Endothelial cell of umbilical vein (primary cell): ENCODE measurements at regions not wholly inside any gene's neighbourhood (a gene's known extent, or its start where the extent isn't known, plus 50 kb on each side); places are given as distances from the start of the nearest gene placed in this dataset.

Source experiments
- BruUV-seq: library from RNA; stranded (reverse); fragments of 400-500 nt; replicated peaks from 2 replicates; lab custom pipeline; 2021; lab: Mats Ljungman, UMichigan
- CTCF ChIA-PET: fragments of 300-600, 350-600 bp; sonication (Branson Sonifier 250); formaldehyde crosslinking; loops from one replicate; lab custom pipeline; 2021; ENCODE audit warnings: antibody characterized with exemption, inconsistent platforms; lab: Charles Lee
- POLR2A ChIA-PET: fragments of 300-600, 350-600 bp; sonication (Branson Sonifier 250); formaldehyde crosslinking; loops from one replicate; lab custom pipeline; 2021; ENCODE audit warnings: antibody characterized with exemption, inconsistent platforms; lab: Charles Lee
- DNase-seq: peaks from one replicate; pipeline ENCODE4 v3.0.0-alpha.2; 2011; ENCODE audit warnings: low read depth, low spot score
- FAIRE-seq: peaks from 2 replicates; lab custom pipeline; 2011; peaks lifted over from hg19 to GRCh38; lab: Jason Lieb, UNC
- H2AFZ ChIP-seq: 2 replicates; pipeline ENCODE4 v1.6.0; 2012; ENCODE audit warnings: low read depth, low read length, control low read depth, inconsistent platforms
- H3K27ac ChIP-seq: 2 replicates; pipeline ENCODE4 v1.5.1; 2011; ENCODE audit warnings: low read depth, mild to moderate bottlenecking, control low read depth, low read length, moderate library complexity; ENCODE audit not compliant: insufficient read depth
- H3K27me3 ChIP-seq, 2 experiments: 2 replicates each; pipeline versions ENCODE4 v1.6.0 to v1.6.1; 2011; ENCODE audit warnings: low read length in 2 of 2, mixed read lengths in 1 of 2; ENCODE audit not compliant: control insufficient read depth in 2 of 2, insufficient read depth in 2 of 2
- H3K36me3 ChIP-seq, 2 experiments: 2 replicates in 1 of 2; 3 replicates in 1 of 2; pipeline ENCODE4 v1.5.1; 2011; ENCODE audit warnings: low read length in 2 of 2, mild to moderate bottlenecking in 1 of 2, moderate library complexity in 1 of 2; ENCODE audit not compliant: control insufficient read depth in 2 of 2, insufficient read depth in 2 of 2; ENCODE audit errors: extremely low read depth in 1 of 2
- H3K4me1 ChIP-seq: 3 replicates; pipeline ENCODE4 v1.5.1; 2011; ENCODE audit warnings: mild to moderate bottlenecking, low read length; ENCODE audit not compliant: control insufficient read depth, insufficient read depth; ENCODE audit errors: extremely low read depth
- H3K4me2 ChIP-seq: 2 replicates; pipeline ENCODE4 v1.6.1; 2011; ENCODE audit warnings: low read length, control low read depth, mixed read lengths; ENCODE audit not compliant: insufficient read depth
- H3K4me3 ChIP-seq, 3 experiments: fragments of 200-600 bp in 1 of 3; sonication (generic), shearing (Covaris generic) in 1 of 3; replicated peaks in 1 of 3; 2 replicates each; pipeline ENCODE4 v1.5.1; 2011 to 2016; ENCODE audit warnings: control low read depth in 3 of 3, low read length in 3 of 3, mild to moderate bottlenecking in 2 of 3, inconsistent platforms in 1 of 3, low read depth in 1 of 3, moderate library complexity in 1 of 3; ENCODE audit not compliant: insufficient read depth in 1 of 3
- H3K79me2 ChIP-seq: 2 replicates; pipeline ENCODE4 v1.6.0; 2012; ENCODE audit warnings: low read length, inconsistent platforms; ENCODE audit not compliant: control insufficient read depth, insufficient read depth
- H3K9ac ChIP-seq: replicated peaks from 2 replicates; pipeline ENCODE3; 2011; ENCODE audit warnings: low read length, control low read depth; ENCODE audit not compliant: insufficient read depth; ENCODE audit errors: extremely low read depth
- H3K9me1 ChIP-seq: replicated peaks from 3 replicates; pipeline ENCODE4 v1.6.0; 2011; ENCODE audit warnings: mild to moderate bottlenecking, low read length; ENCODE audit not compliant: control insufficient read depth, insufficient read depth; ENCODE audit errors: extremely low read depth
- H3K9me3 ChIP-seq: replicated peaks from 2 replicates; pipeline ENCODE4 v1.5.1; 2012; ENCODE audit warnings: low read length, inconsistent platforms; ENCODE audit not compliant: control insufficient read depth, insufficient read depth
- H4K20me1 ChIP-seq: replicated peaks from 2 replicates; pipeline ENCODE3; 2011; ENCODE audit warnings: mild to moderate bottlenecking, low read length; ENCODE audit not compliant: control insufficient read depth, insufficient read depth; ENCODE audit errors: extremely low read depth
- EZH2 ChIP-seq: IDR thresholded peaks from 2 replicates; pipeline ENCODE4 v1.6.1; 2012; ENCODE audit warnings: borderline replicate concordance, low read depth, mild to moderate bottlenecking, moderate library complexity, low read length, inconsistent platforms; ENCODE audit not compliant: severe bottlenecking
- FOS ChIP-seq: IDR thresholded peaks from 2 replicates; pipeline ENCODE4 v1.6.1; 2011; ENCODE audit warnings: mild to moderate bottlenecking, low read length, moderate library complexity, borderline replicate concordance; ENCODE audit not compliant: insufficient read depth
- GATA2 ChIP-seq: IDR thresholded peaks from 2 replicates; pipeline ENCODE4 v1.7.0; 2011; ENCODE audit warnings: low read depth, mild to moderate bottlenecking, moderate library complexity, mixed read lengths, low read length; ENCODE audit not compliant: insufficient read length, insufficient read depth
- JUN ChIP-seq: IDR thresholded peaks from 2 replicates; pipeline ENCODE4 v1.6.1; 2011; ENCODE audit warnings: borderline replicate concordance, low read depth; ENCODE audit not compliant: insufficient read length, insufficient read depth
- MYC ChIP-seq: IDR thresholded peaks from one replicate; pipeline ENCODE4 v1.6.1; 2011; ENCODE audit warnings: mild to moderate bottlenecking, low read depth, low read length
- POLR2A ChIP-seq: IDR thresholded peaks from 2 replicates; pipeline ENCODE4 v1.6.1; 2012; ENCODE audit warnings: low read depth, mild to moderate bottlenecking, control low read depth, low read length
- POLR2AphosphoS5 ChIP-seq: IDR thresholded peaks from 2 replicates; pipeline ENCODE4 v1.6.1; 2012; ENCODE audit warnings: low read depth, mild to moderate bottlenecking, control low read depth, low read length, moderate library complexity; ENCODE audit not compliant: insufficient read depth
- dilution Hi-C: fragments of 300-500 bp; cut with MboI; formaldehyde crosslinking; loops from one replicate; pipeline ENCODE4 v1.15.0; 2019; ENCODE audit warnings: low sequenced_read_pairs; ENCODE audit not compliant: extremely low pct_ligation_motif_present
- intact Hi-C: fragments of 100-400 bp; cut with micrococcal nuclease; formaldehyde crosslinking; loops from one replicate; pipeline ENCODE4 v1.10.0; 2022
- TF ChIP-seq, protein P1 (sequence below), 2 donors: IDR thresholded peaks; 1 replicate in 1 of 2; 2 replicates in 1 of 2; pipeline ENCODE4 v1.5.1; 2011; ENCODE audit warnings: low read length in 2 of 2, mild to moderate bottlenecking in 2 of 2, moderate library complexity in 2 of 2, control low read depth in 1 of 2, inconsistent platforms in 1 of 2, low read depth in 1 of 2; ENCODE audit not compliant: insufficient read depth in 1 of 2; ENCODE audit errors: extremely low read depth in 1 of 2
- TF ChIP-seq, protein P2 (sequence below): IDR thresholded peaks from 2 replicates; pipeline ENCODE4 v1.6.1; 2011; ENCODE audit not compliant: insufficient read depth, insufficient read length

DNA sequence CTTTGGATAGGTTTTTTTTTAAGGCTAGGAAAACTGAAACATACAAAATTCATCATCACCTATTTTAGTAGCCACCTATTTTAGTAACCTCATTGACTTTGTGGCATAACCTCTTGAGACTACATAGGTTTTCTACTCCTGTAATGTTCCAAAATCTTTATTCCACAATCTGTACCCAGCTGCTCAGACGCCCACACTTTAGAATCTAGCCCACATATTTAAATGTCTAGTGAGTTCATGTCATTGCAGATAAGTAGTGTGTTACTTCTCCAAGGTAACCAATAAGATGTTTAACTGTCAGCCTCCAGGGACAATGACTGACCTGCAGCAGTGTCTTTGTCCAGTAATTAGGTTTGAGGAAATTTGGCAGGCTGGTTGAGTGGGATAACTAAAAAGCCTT, 330.2 kb downstream of the MZT1 start:
- TF ChIP-seq POLR2A (no peak), MYC (no peak), FOS (no peak), GATA2 (no peak), POLR2AphosphoS5 (no peak), EZH2 (no peak), JUN (no peak)
- TF ChIP-seq, protein P1, sequence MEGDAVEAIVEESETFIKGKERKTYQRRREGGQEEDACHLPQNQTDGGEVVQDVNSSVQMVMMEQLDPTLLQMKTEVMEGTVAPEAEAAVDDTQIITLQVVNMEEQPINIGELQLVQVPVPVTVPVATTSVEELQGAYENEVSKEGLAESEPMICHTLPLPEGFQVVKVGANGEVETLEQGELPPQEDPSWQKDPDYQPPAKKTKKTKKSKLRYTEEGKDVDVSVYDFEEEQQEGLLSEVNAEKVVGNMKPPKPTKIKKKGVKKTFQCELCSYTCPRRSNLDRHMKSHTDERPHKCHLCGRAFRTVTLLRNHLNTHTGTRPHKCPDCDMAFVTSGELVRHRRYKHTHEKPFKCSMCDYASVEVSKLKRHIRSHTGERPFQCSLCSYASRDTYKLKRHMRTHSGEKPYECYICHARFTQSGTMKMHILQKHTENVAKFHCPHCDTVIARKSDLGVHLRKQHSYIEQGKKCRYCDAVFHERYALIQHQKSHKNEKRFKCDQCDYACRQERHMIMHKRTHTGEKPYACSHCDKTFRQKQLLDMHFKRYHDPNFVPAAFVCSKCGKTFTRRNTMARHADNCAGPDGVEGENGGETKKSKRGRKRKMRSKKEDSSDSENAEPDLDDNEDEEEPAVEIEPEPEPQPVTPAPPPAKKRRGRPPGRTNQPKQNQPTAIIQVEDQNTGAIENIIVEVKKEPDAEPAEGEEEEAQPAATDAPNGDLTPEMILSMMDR (IDR thresholded peaks at IDR 0.05; ENCODE audit: extremely low read depth in 1 of 2, insufficient read depth in 1 of 2, low read depth in 1 of 2, low read length in 2 of 2) = no peak
- TF ChIP-seq, protein P2, sequence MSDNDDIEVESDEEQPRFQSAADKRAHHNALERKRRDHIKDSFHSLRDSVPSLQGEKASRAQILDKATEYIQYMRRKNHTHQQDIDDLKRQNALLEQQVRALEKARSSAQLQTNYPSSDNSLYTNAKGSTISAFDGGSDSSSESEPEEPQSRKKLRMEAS = no peak
- dilution Hi-C loops (no loop called here), intact Hi-C loops (no loop called here)
- Histone ChIP-seq H3K27ac (no peak overlapping the region), H3K9me1 (no peaks in the 10 kb centered on the region), H3K36me3 (no peaks in the 10 kb centered on the region), H4K20me1 (no peaks in the 10 kb centered on the region), H3K4me2 (no peak overlapping the region), H3K9me3 (no peaks in the 10 kb centered on the region), H3K4me1 (no peaks in the 10 kb centered on the region), H3K9ac (no peak overlapping the region), H2AFZ (no peak overlapping the region), H3K79me2 (no peaks in the 10 kb centered on the region), H3K4me3 (no peak overlapping the region), H3K27me3 (no peaks in the 10 kb centered on the region)
- ChIA-PET CTCF (no interaction called here), POLR2A (no interaction called here)
- no peak for DNase-seq
- BruUV-seq = no TSS peak
- no peak for FAIRE-seq
